Panc1 (cell line): ENCODE measurements at regions not wholly inside any gene's neighbourhood (a gene's known extent, or its start where the extent isn't known, plus 50 kb on each side); places are given as distances from the start of the nearest gene placed in this dataset.
A peak's percentile ranks its signal among the peaks of the same experiment; 100 is the strongest.

Source experiments
- ATAC-seq: fragments of 200-7000 bp; cut with Tn5 transposase; 2 replicates; pipeline ENCODE4 v1.9.1; 2020; ENCODE audit warnings: mild to moderate bottlenecking, moderate library complexity
- BruUV-seq: library from RNA; stranded (reverse); fragments of 400-500 nt; replicated peaks from 2 replicates; lab custom pipeline; 2021; lab: Mats Ljungman, UMichigan
- CTCF ChIA-PET: fragments of 300-600 bp; sonication (Branson Sonifier 250); formaldehyde crosslinking; loops from one replicate; lab custom pipeline; 2022; ENCODE audit warnings: antibody characterized with exemption; lab: Charles Lee
- POLR2A ChIA-PET: fragments of 300-600 bp; sonication (Branson Sonifier 250); formaldehyde crosslinking; loops from one replicate; lab custom pipeline; 2022; ENCODE audit warnings: antibody characterized with exemption; lab: Charles Lee
- DNase-seq: peaks from one replicate; pipeline ENCODE4 v3.0.0-alpha.2; 2010; ENCODE audit warnings: low read depth, low spot score
- H3K27ac ChIP-seq: 2 replicates; pipeline ENCODE4 v1.5.1; 2011; ENCODE audit warnings: mild to moderate bottlenecking, low read length, inconsistent platforms
- H3K27me3 ChIP-seq: fragments of 200-500 bp; sonication (Bioruptor generic); 2 replicates; pipeline ENCODE4 v1.6.0; 2014; ENCODE audit warnings: low read length, inconsistent platforms; ENCODE audit not compliant: control insufficient read depth, insufficient read depth
- H3K36me3 ChIP-seq: fragments of 200-500 bp; sonication (Bioruptor generic); 2 replicates; pipeline ENCODE4 v1.5.1; 2014; ENCODE audit warnings: inconsistent platforms, mild to moderate bottlenecking, low read length, moderate library complexity; ENCODE audit not compliant: control insufficient read depth, insufficient read depth
- H3K4me1 ChIP-seq: 2 replicates; pipeline ENCODE4 v1.5.1; 2011; ENCODE audit warnings: inconsistent platforms, mild to moderate bottlenecking, low read length, moderate library complexity; ENCODE audit not compliant: control insufficient read depth, insufficient read depth
- H3K4me3 ChIP-seq, 2 experiments: 2 replicates each; pipeline ENCODE4 v1.5.1; 2011 to 2012; ENCODE audit warnings: low read depth in 2 of 2, low read length in 2 of 2, mild to moderate bottlenecking in 2 of 2, inconsistent platforms in 1 of 2, moderate library complexity in 1 of 2
- H3K9me3 ChIP-seq: fragments of 200-500 bp; sonication (Bioruptor generic); 2 replicates; pipeline ENCODE4 v1.5.1; 2014; ENCODE audit warnings: low read depth, mild to moderate bottlenecking, inconsistent platforms, low read length, moderate library complexity; ENCODE audit not compliant: control insufficient read depth, insufficient read depth
- CTCF ChIP-seq: fragments of 450-650 bp; IDR thresholded peaks from 2 replicates; pipeline ENCODE4 v1.5.1; 2017; ENCODE audit warnings: mild to moderate bottlenecking
- POLR2AphosphoS5 ChIP-seq: IDR thresholded peaks from 2 replicates; pipeline ENCODE4 v1.6.1; 2012; ENCODE audit warnings: mild to moderate bottlenecking, low read depth, low read length, moderate library complexity
- REST ChIP-seq, 2 experiments: IDR thresholded peaks; 2 replicates each; pipeline ENCODE4 v1.6.1; 2011 to 2012; ENCODE audit warnings: low read depth in 2 of 2, control low read depth in 1 of 2, low read length in 1 of 2, mild to moderate bottlenecking in 1 of 2, moderate library complexity in 1 of 2; ENCODE audit not compliant: insufficient read depth in 1 of 2
- SIN3A ChIP-seq: IDR thresholded peaks from 2 replicates; pipeline ENCODE4 v1.6.1; 2012; ENCODE audit warnings: low read depth, mild to moderate bottlenecking, low read length, moderate library complexity, borderline replicate concordance; ENCODE audit not compliant: insufficient read depth
- TCF7L2 ChIP-seq: IDR thresholded peaks from 2 replicates; pipeline ENCODE4 v1.6.1; 2011; ENCODE audit warnings: mild to moderate bottlenecking, low read depth, low read length, inconsistent platforms
- in situ Hi-C: cut with HindIII; loops from 2 replicates; pipeline ENCODE4 v1.10.0; 2016; ENCODE audit warnings: low sequenced_read_pairs, low pct_unique_long_range_greater_than_20kb
- intact Hi-C: fragments of 100-400 bp; cut with micrococcal nuclease; formaldehyde crosslinking; loops from one replicate; pipeline ENCODE4 v1.10.0; 2022; ENCODE audit not compliant: unreplicated experiment

GRCh38 chr3:17979252-17979651, 236.8 kb upstream of the TBC1D5 start:
- ATAC-seq (no peak), DNase-seq (no peak)
- ChIA-PET POLR2A (no interaction called here), CTCF (no interaction called here)
- Histone ChIP-seq H3K27me3 (no peaks in the 10 kb centered on the region), H3K36me3 (no peaks in the 10 kb centered on the region), H3K4me1 (no peaks in the 10 kb centered on the region), H3K27ac (no peak overlapping the region), H3K4me3 (no peak overlapping the region), H3K9me3 (no peaks in the 10 kb centered on the region)
- intact Hi-C loops (no loop called here), in situ Hi-C loops (no loop called here)
- no peak for TF ChIP-seq CTCF
- TF ChIP-seq POLR2AphosphoS5 = no peak
- no peak for TF ChIP-seq TCF7L2
- no peak for TF ChIP-seq REST (IDR thresholded peaks at IDR 0.05; ENCODE audit: insufficient read depth in 1 of 2, low read depth in 2 of 2, low read length in 1 of 2)
- no peak for TF ChIP-seq SIN3A
- BruUV-seq = no TSS peak

- BruUV-seq = no TSS peak
- Histone ChIP-seq H3K4me3 (no peak overlapping the region), H3K36me3 (no peaks in the 10 kb centered on the region), H3K27me3 (no peaks in the 10 kb centered on the region), H3K27ac (no peak overlapping the region), H3K4me1 (no peaks in the 10 kb centered on the region), H3K9me3 (no peaks in the 10 kb centered on the region)
- ChIA-PET CTCF (no interaction called here), POLR2A (no interaction called here)
- ATAC-seq (no peak), DNase-seq (no peak)
- intact Hi-C loops (no loop called here), in situ Hi-C loops (no loop called here)
- TF ChIP-seq REST (IDR thresholded peaks at IDR 0.05; ENCODE audit: insufficient read depth in 1 of 2, low read depth in 2 of 2, low read length in 1 of 2) (no peak), CTCF (peak; percentile 13; the same call in 1 of the 2 replicates), POLR2AphosphoS5 (no peak)
Observed at GRCh38 chr3:17974206-17974841, 231.9 kb upstream of the TBC1D5 start.
